ENCODE measurements at regions not wholly inside any gene's neighbourhood (a gene's known extent, or its start where the extent isn't known, plus 50 kb on each side); places are given as distances from the start of the nearest gene placed in this dataset.

- no peaks in the 10 kb centered on the region for H3K36me3 ChIP-seq (replicated peaks in 1 of 2; ENCODE audit: control insufficient read depth in 1 of 2, insufficient read depth in 2 of 2, low read length in 2 of 2)
- no peak overlapping the region for H2AFZ ChIP-seq (ENCODE audit: low read length)
- POLR2A ChIA-PET = no interaction called here
- CTCF ChIA-PET (ENCODE audit: low intra/inter-chr PET ratio, low total read pairs) = interaction anchor here (0.6 to 1.3 kb wide), 2 partner anchors 514 to 1343 kb away, joined by 3 to 5 read pairs; no protein-coding TSS in a partner anchor
- H3K9ac ChIP-seq (ENCODE audit: insufficient read depth, low read depth, low read length) = no peak overlapping the region
- intact Hi-C loops (cut with micrococcal nuclease; ENCODE audit: unreplicated experiment) (loop anchor here (1.0 to 5.0 kb wide), 3 partner anchors 165 to 815 kb away; no protein-coding TSS in a partner anchor), in situ Hi-C loops (cut with HindIII; ENCODE audit: extremely low pct_ligation_motif_present, low pct_unique_long_range_greater_than_20kb) (no loop called here)
- H3K4me2 ChIP-seq (ENCODE audit: low read depth, low read length) = no peak overlapping the region
- H3K9me3 ChIP-seq (ENCODE audit: low read length) = no peaks in the 10 kb centered on the region
- ATAC-seq (peak; percentile 57; the same call in 2 of the 3 replicates), DNase-seq (ENCODE audit: low spot score) (peak; percentile 23), FAIRE-seq (no peak)
- no TSS peak for BruUV-seq (replicated peaks)
- H4K20me1 ChIP-seq (ENCODE audit: insufficient read depth, low read length) = no peaks in the 10 kb centered on the region
- no peak for TF ChIP-seq ZBTB2 (CRISPR knock-in tag; IDR thresholded peaks at IDR 0.05; ENCODE audit: low read depth)
- peak; percentile 64 for TF ChIP-seq STAG1 (CRISPR knock-in tag; IDR thresholded peaks at IDR 0.05)
- 0 out of 2 replicates have a peak, but pooled peaks have one; percentile 15 for TF ChIP-seq SMC3 (IDR thresholded peaks at IDR 0.05; ENCODE audit: low read length)
- TF ChIP-seq ZNF75D (CRISPR knock-in tag; IDR thresholded peaks at IDR 0.05; ENCODE audit: borderline replicate concordance) = no peak
- TF ChIP-seq MAFK (conservative IDR thresholded peaks at IDR 0.05 in 1 of 2, IDR thresholded peaks at IDR 0.05 in 1 of 2; ENCODE audit: low read length in 2 of 2) = peak; percentile 93 to 98
- peak; percentile 96 for TF ChIP-seq MAFF (IDR thresholded peaks at IDR 0.05; ENCODE audit: low read depth, low read length)
- TF ChIP-seq CTCF (CRISPR knock-in tag; IDR thresholded peaks at IDR 0.05) = peak; percentile 42
- no peaks in the 10 kb centered on the region for H3K27me3 ChIP-seq (ENCODE audit: control insufficient read depth in 1 of 2, insufficient read depth in 2 of 2, low read length in 2 of 2)
- H3K4me1 ChIP-seq (ENCODE audit: insufficient read depth, low read length) = no peaks in the 10 kb centered on the region
- no peaks in the 10 kb centered on the region for H3K79me2 ChIP-seq (ENCODE audit: insufficient read depth, low read length)
- no peak overlapping the region for H3K4me3 ChIP-seq (replicated peaks in 1 of 3; ENCODE audit: insufficient read depth in 1 of 3, low read depth in 2 of 3, low read length in 3 of 3)
- WGBS (ENCODE audit: low lambda C conversion rate) = 13% methylated on average over 4 of the region's 4 CpGs
- no peak overlapping the region for H3K27ac ChIP-seq (ENCODE audit: extremely low read length, insufficient read depth, low read length)
These were observed 201.3 kb upstream of the GNPDA2 start for GRCh38 chr4:44927399-44928380.

Measured in HepG2 (cell line).